ENCODE measurements at regions not wholly inside any gene's neighbourhood (a gene's known extent, or its start where the extent isn't known, plus 50 kb on each side); places are given as distances from the start of the nearest gene placed in this dataset.

GRCh38 chr13:50588491-50589130 lies 254.9 kb downstream of the DLEU7 start:
- H2AK5ac ChIP-seq (ENCODE audit: insufficient read length, low read length), result no peak overlapping the region
- H3K79me1 ChIP-seq (ENCODE audit: insufficient read depth, low read depth, low read length, poor library complexity, severe bottlenecking), result no peaks in the 10 kb centered on the region
- H2BK5ac ChIP-seq (ENCODE audit: insufficient read length, low read length), result no peak overlapping the region
- H3K23ac ChIP-seq (ENCODE audit: insufficient read length, low read depth, low read length), result no peak overlapping the region
- no peak overlapping the region; the same call in 1 of the 2 replicates for H3K14ac ChIP-seq (ENCODE audit: insufficient read depth, low read length)
- no peak overlapping the region for H2BK120ac ChIP-seq (ENCODE audit: low read depth, low read length, poor library complexity, severe bottlenecking)
- H3K18ac ChIP-seq (ENCODE audit: insufficient read length, low read depth, low read length), result no peak overlapping the region
- H3K4ac ChIP-seq (ENCODE audit: low read depth, low read length), result no peak overlapping the region
- H2BK15ac ChIP-seq (ENCODE audit: low read depth, low read length), result no peak overlapping the region
- H3K27me3 Mint-ChIP-seq (ENCODE audit: low read depth), result no peaks in the 10 kb centered on the region
- whole genome bisulfite sequencing (ENCODE audit: extremely low coverage, insufficient read length, low lambda C conversion rate), result no CpG with 5 or more reads among the region's 6 CpGs
- H4K8ac ChIP-seq (replicated peaks; ENCODE audit: insufficient read length, low read depth, low read length), result no peak overlapping the region
- peaks cover 0 to 5% (median 0%) of the 10 kb centered on the region in 3 experiments; a peak in 1 of 7 replicates for H3K36me3 Mint-ChIP-seq (ENCODE audit: insufficient read depth in 1 of 3, low read depth in 3 of 3)
- no peak for DNase-seq
- no peak overlapping the region for H3K27ac Mint-ChIP-seq
- H3K23me2 ChIP-seq (ENCODE audit: insufficient read length, low read depth, low read length, poor library complexity, severe bottlenecking), result no peaks in the 10 kb centered on the region
- no peaks in the 10 kb centered on the region for H3K9me3 ChIP-seq (ENCODE audit: control insufficient read depth, low read depth, low read length)
- no peak overlapping the region for H3K4me2 ChIP-seq (ENCODE audit: insufficient read depth, insufficient read length, low read length)
- H3K27me3 ChIP-seq (ENCODE audit: insufficient read depth, low read length), result no peaks in the 10 kb centered on the region
- no peak overlapping the region for H2AFZ ChIP-seq (ENCODE audit: low read length)
- H3K4me1 ChIP-seq (ENCODE audit: insufficient read depth, low read length), result peaks cover 2% of the 10 kb centered on the region
- H3K9ac ChIP-seq (ENCODE audit: extremely low read depth, insufficient read length, low read length), result no peak overlapping the region
- no peak overlapping the region for H4K91ac ChIP-seq (ENCODE audit: insufficient read length, low read depth, low read length)
- H3K9me3 Mint-ChIP-seq, result no peaks in the 10 kb centered on the region; a peak in 1 of 5 replicates
- H3K4me3 Mint-ChIP-seq, result no peak overlapping the region
- H2BK12ac ChIP-seq (ENCODE audit: insufficient read length, low read depth, low read length), result no peak overlapping the region
- peak; percentile 22; the same call in 1 of the 3 replicates for TF ChIP-seq CTCF (conservative IDR thresholded peaks at IDR 0.05)
- peaks cover 26 to 27% of the 10 kb centered on the region in 2 experiments for H3K4me1 Mint-ChIP-seq
- no peak overlapping the region for H3K27ac ChIP-seq (ENCODE audit: insufficient read length, low read depth, low read length)
- no peak overlapping the region for H2BK20ac ChIP-seq (ENCODE audit: low read depth, low read length, poor library complexity, severe bottlenecking)
- H4K20me1 ChIP-seq (ENCODE audit: control insufficient read depth, insufficient read depth, insufficient read length), result no peaks in the 10 kb centered on the region
- H4K5ac ChIP-seq (ENCODE audit: insufficient read length, low read depth, low read length), result no peak overlapping the region
- H3K56ac ChIP-seq (ENCODE audit: insufficient read length, low read depth, low read length), result no peak overlapping the region
- H3K79me2 ChIP-seq (ENCODE audit: insufficient read depth, low read length), result no peaks in the 10 kb centered on the region
- H3T11ph ChIP-seq (ENCODE audit: low read length), result no peak overlapping the region

Data from H9 (cell line).